ENCODE measurements at regions not wholly inside any gene's neighbourhood (a gene's known extent, or its start where the extent isn't known, plus 50 kb on each side); places are given as distances from the start of the nearest gene placed in this dataset.

DNA sequence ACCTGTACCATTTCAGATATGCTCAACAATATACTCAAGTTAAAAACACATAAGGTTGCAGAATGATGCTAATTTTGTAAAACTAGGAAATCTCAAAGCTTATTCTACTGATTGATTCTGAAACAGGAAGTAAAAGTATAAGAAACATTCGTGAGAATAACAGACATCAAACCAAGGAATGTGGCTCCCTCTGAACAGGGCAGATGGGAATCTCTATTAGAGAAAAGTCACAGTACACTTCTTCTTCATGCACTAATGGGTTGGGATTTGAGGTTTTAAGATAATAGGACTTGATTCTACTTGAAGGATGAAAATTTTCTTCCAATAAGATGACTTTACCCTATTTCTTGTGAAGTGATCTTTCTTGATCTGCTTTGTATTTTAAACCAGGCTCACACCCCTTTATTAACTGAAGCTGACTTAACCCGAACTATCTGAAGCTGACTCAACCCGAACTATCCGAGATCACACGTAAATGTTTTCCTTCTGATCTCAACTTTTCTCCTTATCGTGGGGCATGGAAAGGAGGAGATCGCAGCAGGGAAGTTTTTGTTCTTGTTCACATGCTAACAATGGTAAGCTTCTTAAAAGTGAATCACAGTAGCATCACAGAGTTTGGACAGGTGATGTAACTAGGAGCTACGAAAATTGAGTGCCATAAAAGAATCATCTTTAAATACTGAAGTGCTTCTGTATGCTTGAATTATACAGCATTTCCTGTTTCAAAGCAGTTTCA, 363.1 kb upstream of the ZFP42 start:
- H3K27me3 Mint-ChIP-seq (ENCODE audit: insufficient read depth, low read depth): peaks cover 3% of the 10 kb centered on the region
- peak; percentile 27 for DNase-seq (ENCODE audit: low spot score)
- no peaks in the 10 kb centered on the region for H4K20me1 ChIP-seq (ENCODE audit: low read depth)
- H3K4me3 Mint-ChIP-seq: no peak overlapping the region
- H3K4me2 ChIP-seq: no peak overlapping the region
- peak overlapping the region; percentile 83 for H2AFZ ChIP-seq (replicated peaks)
- H3K79me2 ChIP-seq (ENCODE audit: low read depth): no peaks in the 10 kb centered on the region
- TF ChIP-seq EZH2phosphoT487 (IDR thresholded peaks at IDR 0.05) (no peak), CTCF (IDR thresholded peaks at IDR 0.05) (no peak)
- H3K9ac ChIP-seq: no peak overlapping the region
- H3K36me3 Mint-ChIP-seq: no peaks in the 10 kb centered on the region
- H3K9me3 Mint-ChIP-seq: peaks cover 2% of the 10 kb centered on the region
- H3K4me3 ChIP-seq: no peak overlapping the region
- peaks cover 7% of the 10 kb centered on the region for H3K4me1 ChIP-seq
- no peak overlapping the region for H3K27ac ChIP-seq
- peaks cover 7% of the 10 kb centered on the region for H3K9me3 ChIP-seq (ENCODE audit: low read depth)
- no peaks in the 10 kb centered on the region for H3F3A ChIP-seq (ENCODE audit: low read depth)
- no peak overlapping the region for H3K27ac Mint-ChIP-seq
- no peaks in the 10 kb centered on the region for H3K4me1 Mint-ChIP-seq
- H3K36me3 ChIP-seq: peaks cover 6% of the 10 kb centered on the region
- H3K27me3 ChIP-seq: no peaks in the 10 kb centered on the region

GRCh38 chr4:187633245-187633644, 362.3 kb upstream of the ZFP42 start:
- H3K4me2 ChIP-seq: no peak overlapping the region
- no peak overlapping the region for H2AFZ ChIP-seq (replicated peaks)
- no peak for DNase-seq (ENCODE audit: low spot score)
- H3K4me3 ChIP-seq: no peak overlapping the region
- no peaks in the 10 kb centered on the region for H3K79me2 ChIP-seq (ENCODE audit: low read depth)
- H3F3A ChIP-seq (ENCODE audit: low read depth): no peaks in the 10 kb centered on the region
- Mint-ChIP-seq H3K27me3 (ENCODE audit: insufficient read depth, low read depth) (peaks cover 3% of the 10 kb centered on the region), H3K4me1 (no peaks in the 10 kb centered on the region), H3K27ac (no peak overlapping the region), H3K9me3 (peaks cover 2% of the 10 kb centered on the region), H3K36me3 (no peaks in the 10 kb centered on the region), H3K4me3 (no peak overlapping the region)
- peaks cover 7% of the 10 kb centered on the region for H3K9me3 ChIP-seq (ENCODE audit: low read depth)
- H3K9ac ChIP-seq: no peak overlapping the region
- no peaks in the 10 kb centered on the region for H4K20me1 ChIP-seq (ENCODE audit: low read depth)
- TF ChIP-seq EZH2phosphoT487 (IDR thresholded peaks at IDR 0.05) (no peak), EZH2 (IDR thresholded peaks at IDR 0.05) (no peak), CTCF (IDR thresholded peaks at IDR 0.05) (no peak)
- H3K4me1 ChIP-seq: peaks cover 7% of the 10 kb centered on the region
- no peak overlapping the region for H3K27ac ChIP-seq
- H3K27me3 ChIP-seq: no peaks in the 10 kb centered on the region
- peaks cover 6% of the 10 kb centered on the region for H3K36me3 ChIP-seq

DNA sequence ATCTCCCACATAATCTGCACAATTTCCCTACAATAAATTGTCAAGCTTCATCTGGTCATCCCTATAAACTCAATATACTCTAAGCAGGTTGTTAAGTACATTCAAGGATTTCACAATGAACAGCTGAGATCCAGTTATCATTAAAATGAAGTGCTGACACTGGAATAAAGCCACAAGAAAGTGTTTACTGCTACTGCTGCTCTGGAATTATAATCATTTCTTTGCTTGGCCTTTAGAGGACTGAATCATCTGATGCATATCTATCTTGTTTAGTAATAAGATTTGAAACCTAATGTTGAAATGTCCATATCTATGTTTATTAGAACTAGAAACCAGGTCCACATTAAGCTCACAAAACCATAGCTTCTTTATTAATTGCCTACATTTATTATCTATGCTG, 338.6 kb upstream of the ZFP42 start:
- Histone ChIP-seq H2AFZ (replicated peaks) (no peak overlapping the region), H3K4me3 (no peak overlapping the region), H3K27me3 (no peaks in the 10 kb centered on the region), H3K9ac (no peak overlapping the region), H3K4me1 (no peaks in the 10 kb centered on the region), H3K27ac (no peak overlapping the region), H3K36me3 (no peaks in the 10 kb centered on the region), H3K79me2 (ENCODE audit: low read depth) (no peaks in the 10 kb centered on the region), H3K9me3 (ENCODE audit: low read depth) (no peaks in the 10 kb centered on the region), H3K4me2 (no peak overlapping the region), H4K20me1 (ENCODE audit: low read depth) (no peaks in the 10 kb centered on the region), H3F3A (ENCODE audit: low read depth) (no peaks in the 10 kb centered on the region)
- Mint-ChIP-seq H3K27ac (no peak overlapping the region), H3K9me3 (peaks cover 8% of the 10 kb centered on the region), H3K27me3 (ENCODE audit: insufficient read depth, low read depth) (no peaks in the 10 kb centered on the region), H3K36me3 (no peaks in the 10 kb centered on the region), H3K4me1 (peaks cover 2% of the 10 kb centered on the region), H3K4me3 (no peak overlapping the region)
- TF ChIP-seq EZH2 (IDR thresholded peaks at IDR 0.05) (no peak), CTCF (IDR thresholded peaks at IDR 0.05) (no peak), EZH2phosphoT487 (IDR thresholded peaks at IDR 0.05) (no peak)
- no peak for DNase-seq (ENCODE audit: low spot score)

Measured in neural progenitor cell (in vitro differentiated cells).